BE2C (cell line): ENCODE measurements at regions not wholly inside any gene's neighbourhood (a gene's known extent, or its start where the extent isn't known, plus 50 kb on each side); places are given as distances from the start of the nearest gene placed in this dataset.

Source experiments
- DNase-seq: peaks from one replicate; pipeline ENCODE4 v3.0.0-alpha.2; 2020
- H3K27me3 ChIP-seq: fragments of 250-450 bp; sonication (Bioruptor Pico); 2 replicates; pipeline ENCODE4 v1.5.1; 2020; ENCODE audit warnings: mild to moderate bottlenecking
- H3K36me3 ChIP-seq: fragments of 250-450 bp; sonication (Bioruptor Pico); 2 replicates; pipeline ENCODE4 v1.5.1; 2020; ENCODE audit warnings: mild to moderate bottlenecking
- H3K4me1 ChIP-seq: fragments of 250-450 bp; sonication (Bioruptor Pico); 2 replicates; pipeline ENCODE4 v1.5.1; 2020
- H3K4me3 ChIP-seq: 2 replicates; pipeline ENCODE4 v1.5.1; 2011; ENCODE audit warnings: low read depth, low read length
- H3K9me3 ChIP-seq: fragments of 250-450 bp; sonication (Bioruptor Pico); 2 replicates; pipeline ENCODE4 v1.5.1; 2020
- CTCF ChIP-seq: IDR thresholded peaks from 2 replicates; pipeline ENCODE4 v1.5.1; 2012; ENCODE audit warnings: mild to moderate bottlenecking, low read depth, low read length

GRCh38 chr18:40061086-40061485, 1893.9 kb upstream of the PIK3C3 start:
- DNase-seq, result no peak
- Histone ChIP-seq H3K27me3 (no peaks in the 10 kb centered on the region), H3K4me1 (no peaks in the 10 kb centered on the region), H3K9me3 (no peaks in the 10 kb centered on the region), H3K4me3 (no peak overlapping the region), H3K36me3 (no peaks in the 10 kb centered on the region)
- no peak for TF ChIP-seq CTCF

GRCh38 chr18:40060562-40060961, 1894.5 kb upstream of the PIK3C3 start:
- H3K4me1 ChIP-seq, result no peaks in the 10 kb centered on the region
- no peak for DNase-seq
- no peaks in the 10 kb centered on the region for H3K9me3 ChIP-seq
- no peaks in the 10 kb centered on the region for H3K27me3 ChIP-seq
- H3K36me3 ChIP-seq, result no peaks in the 10 kb centered on the region
- H3K4me3 ChIP-seq, result no peak overlapping the region
- no peak for TF ChIP-seq CTCF

DNA sequence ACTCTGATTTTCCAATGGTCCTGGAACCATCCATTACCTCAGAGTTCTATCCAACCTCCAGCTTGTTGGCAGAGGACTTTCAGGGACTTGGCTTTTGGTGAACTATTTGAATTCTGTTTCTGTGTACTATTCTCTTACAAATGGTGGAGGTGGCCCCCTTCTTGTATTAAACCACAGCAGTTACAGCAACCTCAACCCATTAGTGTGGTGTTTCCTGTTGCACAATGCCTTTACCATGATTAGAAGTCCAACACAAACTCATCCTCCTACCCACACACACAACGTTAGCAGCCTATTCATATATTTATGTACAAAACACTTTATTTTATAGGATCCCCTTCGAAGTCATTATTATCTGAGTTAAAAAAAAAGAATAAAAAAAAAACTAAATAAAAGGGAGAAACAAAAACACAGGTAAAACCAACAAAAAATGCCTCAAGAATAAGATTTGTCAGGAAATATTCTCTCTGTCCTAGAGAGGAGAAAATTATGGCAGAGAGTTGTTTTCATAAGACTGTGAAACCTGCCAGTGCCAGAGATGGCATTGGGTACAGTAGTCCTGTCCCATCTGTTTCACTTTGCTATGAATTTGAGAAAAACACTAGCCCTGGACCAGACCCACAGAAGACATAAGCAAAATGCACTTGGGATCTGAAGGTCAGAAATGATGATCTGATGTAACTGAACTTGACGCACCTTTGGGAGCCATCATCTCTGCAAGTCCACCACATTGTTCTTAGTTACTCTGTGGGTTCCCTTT, 1896.0 kb upstream of the PIK3C3 start:
- Histone ChIP-seq H3K9me3 (no peaks in the 10 kb centered on the region), H3K36me3 (no peaks in the 10 kb centered on the region)
- no peak for DNase-seq

DNA sequence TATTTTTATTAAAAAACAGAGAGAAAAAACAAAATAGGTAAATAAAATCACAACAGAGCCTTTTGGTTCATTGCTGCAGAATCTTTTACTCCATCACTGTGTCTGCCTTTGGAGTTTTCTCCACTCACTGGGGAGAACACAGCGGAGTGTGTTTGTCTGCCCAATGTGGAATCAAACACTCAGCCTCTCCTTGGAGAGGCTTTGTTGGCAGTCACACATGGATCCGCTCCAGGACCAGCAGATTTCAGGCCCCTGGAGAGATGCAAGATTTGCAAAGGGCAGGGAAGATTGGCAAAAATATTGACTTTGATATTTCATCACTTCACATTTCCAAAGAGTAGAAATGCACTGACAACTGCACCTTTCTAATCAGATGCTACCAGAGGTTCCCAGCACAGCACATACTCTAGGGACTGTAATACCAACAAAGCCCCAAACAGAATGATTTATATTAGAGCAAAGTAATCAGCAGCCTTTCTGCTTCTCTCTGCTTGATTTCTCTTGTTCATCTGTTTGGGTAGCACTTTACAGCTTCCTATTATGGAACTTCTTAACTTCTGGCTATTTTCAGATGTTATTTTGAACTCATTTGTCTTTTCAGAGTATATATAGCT, 1898.8 kb upstream of the PIK3C3 start:
- no peak overlapping the region for H3K4me3 ChIP-seq
- no peaks in the 10 kb centered on the region for H3K4me1 ChIP-seq
- no peaks in the 10 kb centered on the region for H3K27me3 ChIP-seq
- no peaks in the 10 kb centered on the region for H3K36me3 ChIP-seq
- DNase-seq, result no peak
- no peaks in the 10 kb centered on the region for H3K9me3 ChIP-seq
- no peak for TF ChIP-seq CTCF

More for the DNA sequence above, 1896.0 kb upstream of the PIK3C3 start:
- no peaks in the 10 kb centered on the region for H3K27me3 ChIP-seq
- H3K4me1 ChIP-seq, result no peaks in the 10 kb centered on the region
- H3K4me3 ChIP-seq, result no peak overlapping the region
- TF ChIP-seq CTCF, result no peak

DNA sequence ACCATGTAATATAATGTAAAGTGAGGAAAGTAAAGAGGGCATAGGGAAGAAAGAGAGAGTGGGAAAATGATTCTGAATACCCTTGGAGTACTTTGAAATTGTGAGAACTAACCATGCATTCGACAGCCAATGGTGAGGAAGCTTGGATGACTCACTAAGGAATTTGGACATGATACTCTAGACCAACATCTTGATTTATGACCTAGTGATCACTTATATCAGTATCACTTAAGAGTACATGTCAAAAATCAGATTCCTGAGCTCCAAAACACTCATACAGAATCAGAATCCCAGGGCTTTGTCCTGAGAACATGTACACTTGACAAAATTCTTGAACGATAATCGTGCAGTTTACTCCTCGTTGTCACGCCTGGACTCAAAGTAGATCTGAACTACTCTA, 1899.8 kb upstream of the PIK3C3 start:
- Histone ChIP-seq H3K4me3 (no peak overlapping the region), H3K9me3 (no peaks in the 10 kb centered on the region), H3K27me3 (no peaks in the 10 kb centered on the region), H3K36me3 (no peaks in the 10 kb centered on the region), H3K4me1 (no peaks in the 10 kb centered on the region)
- no peak for DNase-seq
- TF ChIP-seq CTCF, result no peak

- Histone ChIP-seq H3K36me3 (no peaks in the 10 kb centered on the region), H3K27me3 (no peaks in the 10 kb centered on the region), H3K4me3 (no peak overlapping the region), H3K9me3 (no peaks in the 10 kb centered on the region), H3K4me1 (no peaks in the 10 kb centered on the region)
- DNase-seq, result no peak
- TF ChIP-seq CTCF, result no peak
These were observed 1905.3 kb upstream of the PIK3C3 start for GRCh38 chr18:40049716-40050115.
